HG03575 (cell line): ENCODE measurements at regions not wholly inside any gene's neighbourhood (a gene's known extent, or its start where the extent isn't known, plus 50 kb on each side); places are given as distances from the start of the nearest gene placed in this dataset.
"Not testable (repeated sequence)": the region's sequence is repeated elsewhere in the genome, so short reads cannot be mapped to it uniquely, and the experiment has no call there.

ENCODE experiments used
- ATAC-seq: cut with Tn5 transposase; IDR thresholded peaks from one replicate; pipeline ENCODE4 v1.9.1; 2021; ENCODE audit not compliant: unreplicated experiment, insufficient number of reproducible peaks, low FRiP score; ENCODE audit errors: extremely low read depth

GRCh38 chr1:72462186-72462905, 180.0 kb upstream of the NEGR1 start:
- no peak for ATAC-seq

- no peak for ATAC-seq
Observed at GRCh38 chr1:72442262-72442661, 159.9 kb upstream of the NEGR1 start.

DNA sequence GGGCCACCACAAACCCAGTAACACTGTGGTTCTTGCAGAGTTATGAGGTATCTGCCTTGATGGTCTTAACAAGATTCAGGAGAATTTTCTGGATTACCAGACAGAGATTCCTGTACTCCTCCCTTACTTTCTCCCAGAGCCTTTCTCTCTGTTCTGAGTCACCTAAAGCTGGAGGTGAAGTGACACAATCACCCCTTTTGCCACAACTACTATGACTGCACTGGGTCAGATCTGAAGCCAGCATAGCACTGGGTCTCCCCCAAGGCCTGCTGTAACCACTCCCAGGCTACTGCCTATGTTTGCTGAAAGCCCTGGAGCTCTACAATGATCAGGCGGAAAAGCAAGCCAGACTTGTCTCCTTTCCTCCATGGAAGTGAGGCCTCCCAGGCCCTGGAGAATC, 156.7 kb upstream of the NEGR1 start:
- ATAC-seq = no peak

DNA sequence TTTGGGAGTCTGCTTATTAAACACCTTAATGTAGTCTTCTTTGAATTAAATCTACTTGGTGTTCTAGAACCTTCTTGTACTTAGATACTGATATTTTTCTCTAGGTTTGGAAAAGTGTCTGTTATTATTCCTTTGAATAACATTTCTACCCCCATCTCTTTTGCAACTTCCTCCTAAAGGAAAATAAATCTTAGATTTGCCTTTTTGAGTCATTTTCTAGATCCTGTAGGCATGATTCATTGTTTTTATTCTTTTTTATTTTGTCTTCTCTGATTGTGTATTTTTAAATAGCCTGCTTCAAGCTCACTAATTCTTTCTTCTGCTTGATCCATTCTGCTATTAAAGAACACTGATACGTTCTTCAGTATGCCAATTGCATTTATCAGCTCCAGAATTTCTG, 155.9 kb upstream of the NEGR1 start:
- no peak for ATAC-seq

DNA sequence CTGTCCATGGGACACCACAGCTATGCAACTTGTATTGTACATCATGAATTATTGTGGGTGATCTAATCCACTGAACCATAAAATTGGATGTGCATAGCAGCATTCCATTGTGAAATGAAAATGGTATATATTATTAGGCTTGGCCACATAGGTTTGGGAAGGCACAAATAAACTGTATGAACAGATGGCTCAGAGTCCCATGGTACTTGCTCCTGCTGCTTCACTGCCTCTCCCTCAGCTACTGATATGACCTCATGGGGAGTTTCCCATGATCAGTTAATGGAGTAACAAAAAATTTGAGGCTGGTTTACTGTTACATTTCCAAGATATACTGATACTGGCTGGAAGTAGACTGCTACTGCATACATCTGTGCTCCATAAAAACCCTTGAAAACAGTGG, 152.7 kb upstream of the NEGR1 start:
- no peak for ATAC-seq

DNA sequence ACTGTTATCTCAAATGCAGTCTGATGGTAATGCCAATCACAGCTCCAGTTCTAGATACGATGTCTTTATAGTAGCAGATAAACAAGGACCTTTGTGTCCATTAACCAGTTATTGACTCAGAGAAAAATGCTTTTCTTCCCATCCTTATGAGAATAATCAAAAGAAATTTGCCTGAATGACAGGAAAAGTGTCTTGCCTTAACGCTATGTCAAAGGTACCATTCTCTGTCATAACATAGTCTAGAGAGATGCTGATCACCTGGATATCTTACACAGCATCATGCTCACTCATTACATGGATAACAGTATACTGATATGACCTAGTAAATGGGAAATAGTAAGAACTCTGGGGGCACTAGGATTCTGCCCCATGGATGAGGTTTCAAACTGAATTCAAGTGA, 151.7 kb upstream of the NEGR1 start:
- no peak for ATAC-seq

DNA sequence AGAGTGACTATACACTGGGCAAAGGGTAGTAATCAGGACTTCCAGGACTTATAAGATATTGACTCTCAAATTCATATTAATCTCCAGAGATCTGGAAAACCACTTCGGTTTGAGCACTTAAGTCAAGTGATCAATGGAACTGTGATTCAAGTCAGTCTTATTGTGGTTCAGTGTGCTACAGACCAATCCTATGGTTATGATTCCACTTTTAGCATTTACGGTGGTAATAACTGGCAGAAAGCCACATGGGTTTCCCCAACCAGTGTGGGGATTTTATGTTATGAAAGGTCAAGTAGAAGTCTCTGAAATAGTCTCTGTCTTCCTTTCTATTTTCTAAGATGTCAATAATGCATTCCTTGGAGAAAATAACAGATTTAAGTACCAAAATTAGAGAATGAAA, 151.3 kb upstream of the NEGR1 start:
- peak; percentile 35 for ATAC-seq

GRCh38 chr1:72432645-72433267, 150.4 kb upstream of the NEGR1 start:
- ATAC-seq = no peak

GRCh38 chr1:72431810-72432209, 149.5 kb upstream of the NEGR1 start:
- ATAC-seq = no peak

- not testable (repeated sequence) for ATAC-seq
Observed at GRCh38 chr1:72428276-72428675, 145.9 kb upstream of the NEGR1 start.

DNA sequence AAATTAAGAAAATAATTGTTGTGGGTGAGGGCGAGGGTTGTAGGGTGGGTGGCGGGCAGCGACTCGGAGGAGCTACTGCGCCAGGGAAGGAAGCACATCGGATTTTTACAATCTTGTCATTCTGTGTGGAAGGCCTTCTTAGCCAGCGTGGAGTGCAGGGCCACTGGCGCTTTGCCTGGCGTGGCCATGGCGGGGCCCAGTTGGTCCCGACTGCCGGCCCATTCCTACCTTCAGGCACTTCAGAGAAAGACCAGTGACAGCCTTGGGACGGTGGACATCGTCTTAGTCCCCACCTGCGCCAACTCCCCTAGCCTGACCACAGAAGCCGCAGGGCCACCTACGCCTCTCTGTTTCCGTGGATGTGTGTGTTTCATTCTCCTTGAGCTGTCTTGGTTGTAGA, 136.9 kb upstream of the NEGR1 start:
- no peak for ATAC-seq

- no peak for ATAC-seq
Observed at GRCh38 chr1:72412286-72412685, 129.9 kb upstream of the NEGR1 start.

DNA sequence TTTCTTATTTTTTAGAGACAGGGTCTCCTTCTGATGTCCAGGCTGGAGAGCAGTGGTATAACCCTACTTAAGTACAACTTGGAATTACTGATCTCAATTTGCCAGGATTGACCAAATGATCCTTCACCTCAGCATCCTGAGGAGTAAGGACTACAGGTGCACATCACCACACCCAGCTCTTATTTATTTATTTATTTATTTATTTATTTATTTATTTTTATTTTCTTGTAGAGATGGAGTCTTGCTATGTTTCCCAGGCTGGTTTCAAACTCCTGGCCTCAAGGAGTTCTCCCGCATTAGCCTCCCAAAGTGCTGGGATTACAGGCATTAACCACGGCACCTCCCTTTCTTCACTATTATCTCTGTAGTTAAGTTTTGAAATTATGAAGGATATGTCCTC, 117.5 kb upstream of the NEGR1 start:
- no peak for ATAC-seq

DNA sequence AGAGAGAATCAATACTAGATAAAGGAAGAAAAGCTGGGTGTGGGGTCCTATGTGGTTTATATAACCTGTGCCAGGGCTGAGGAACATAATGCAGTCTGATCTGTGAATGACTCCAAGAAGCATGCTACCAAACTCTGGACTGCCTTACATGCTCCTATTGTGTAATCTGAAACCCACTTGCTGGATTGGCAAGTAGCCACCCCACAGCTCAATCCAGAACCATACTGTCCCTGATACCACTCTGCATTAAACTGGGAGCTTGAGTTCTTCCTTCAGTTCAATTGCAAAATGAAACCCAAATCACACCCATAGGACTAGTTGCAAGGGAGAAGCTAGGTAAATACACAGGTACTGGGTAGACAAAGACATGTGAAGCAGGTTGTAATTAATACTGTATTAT, 115.4 kb upstream of the NEGR1 start:
- ATAC-seq = no peak

DNA sequence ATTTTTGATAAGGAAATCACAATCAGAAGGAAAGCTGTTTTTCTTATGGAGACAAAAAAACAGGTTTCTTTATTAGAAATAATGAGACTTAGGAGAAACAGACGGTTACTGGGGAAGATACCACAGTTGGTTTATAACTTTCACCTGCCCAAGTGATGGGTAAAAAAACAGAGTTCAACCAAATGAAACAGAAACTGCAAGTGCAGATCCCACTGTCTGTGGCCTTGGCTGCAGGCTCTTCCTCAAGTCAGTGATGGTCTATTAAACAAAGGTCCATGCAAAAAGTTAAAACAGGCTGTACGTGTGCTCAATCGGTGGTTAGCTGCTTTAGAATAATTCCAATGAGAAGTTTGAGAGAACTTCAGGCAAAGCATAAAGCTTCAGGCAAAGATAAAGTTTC, 112.1 kb upstream of the NEGR1 start:
- no peak for ATAC-seq

DNA sequence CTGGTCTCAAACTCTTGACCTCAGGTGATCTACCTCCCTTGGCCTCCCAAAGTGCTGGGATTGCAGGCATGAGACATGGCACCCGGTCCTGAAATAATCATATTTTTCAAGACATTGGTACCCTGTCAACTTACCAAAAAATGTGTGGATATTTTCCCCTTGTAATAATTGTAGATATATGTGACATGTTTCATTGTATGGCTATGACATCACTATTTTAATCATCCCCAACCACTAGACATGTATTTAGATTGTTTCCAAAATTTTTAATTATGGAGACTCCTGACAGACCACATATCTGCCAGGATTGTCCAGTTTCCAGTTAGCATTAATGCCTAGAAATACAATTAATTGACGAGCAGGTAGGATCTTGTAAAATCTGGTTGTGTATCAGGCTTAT, 96.7 kb upstream of the NEGR1 start:
- ATAC-seq = no peak

- ATAC-seq = no peak
Observed at GRCh38 chr1:72375226-72375625, 92.9 kb upstream of the NEGR1 start.

- no peak for ATAC-seq
Observed at GRCh38 chr1:72371259-72372035, 89.1 kb upstream of the NEGR1 start.

- not testable (repeated sequence) for ATAC-seq
Observed at GRCh38 chr1:72370836-72371235, 88.5 kb upstream of the NEGR1 start.

GRCh38 chr1:72369069-72369757, 86.9 kb upstream of the NEGR1 start:
- ATAC-seq = no peak
